ENCODE measurements at regions not wholly inside any gene's neighbourhood (a gene's known extent, or its start where the extent isn't known, plus 50 kb on each side); places are given as distances from the start of the nearest gene placed in this dataset.

GRCh38 chr16:79369796-79370195, 230.7 kb downstream of the MAF start:
- Mint-ChIP-seq H3K4me1 (ENCODE audit: low read depth, unreplicated experiment) (no peaks in the 10 kb centered on the region), H3K9me3 (ENCODE audit: unreplicated experiment) (no peaks in the 10 kb centered on the region), H3K4me3 (ENCODE audit: unreplicated experiment) (no peak overlapping the region), H3K27me3 (ENCODE audit: unreplicated experiment) (no peaks in the 10 kb centered on the region), H3K36me3 (ENCODE audit: unreplicated experiment) (no peaks in the 10 kb centered on the region), H3K27ac (ENCODE audit: unreplicated experiment) (no peak overlapping the region)
- DNase-seq = no peak
- TF ChIP-seq CTCF (IDR thresholded peaks at IDR 0.05; ENCODE audit: partially characterized antibody, unreplicated experiment) = no peak

- DNase-seq = no peak
- Mint-ChIP-seq H3K4me1 (ENCODE audit: low read depth, unreplicated experiment) (no peaks in the 10 kb centered on the region), H3K4me3 (ENCODE audit: unreplicated experiment) (no peak overlapping the region), H3K27ac (ENCODE audit: unreplicated experiment) (no peak overlapping the region), H3K36me3 (ENCODE audit: unreplicated experiment) (no peaks in the 10 kb centered on the region), H3K9me3 (ENCODE audit: unreplicated experiment) (no peaks in the 10 kb centered on the region), H3K27me3 (ENCODE audit: unreplicated experiment) (no peaks in the 10 kb centered on the region)
- TF ChIP-seq CTCF (IDR thresholded peaks at IDR 0.05; ENCODE audit: partially characterized antibody, unreplicated experiment) = no peak
Observed at GRCh38 chr16:79367822-79368221, 232.7 kb downstream of the MAF start.

- H3K36me3 Mint-ChIP-seq (ENCODE audit: unreplicated experiment) = no peaks in the 10 kb centered on the region
- TF ChIP-seq CTCF (IDR thresholded peaks at IDR 0.05; ENCODE audit: partially characterized antibody, unreplicated experiment) = no peak
- no peak overlapping the region for H3K4me3 Mint-ChIP-seq (ENCODE audit: unreplicated experiment)
- no peak for DNase-seq
- H3K27ac Mint-ChIP-seq (ENCODE audit: unreplicated experiment) = no peak overlapping the region
- H3K9me3 Mint-ChIP-seq (ENCODE audit: unreplicated experiment) = no peaks in the 10 kb centered on the region
- H3K27me3 Mint-ChIP-seq (ENCODE audit: unreplicated experiment) = no peaks in the 10 kb centered on the region
- H3K4me1 Mint-ChIP-seq (ENCODE audit: low read depth, unreplicated experiment) = no peaks in the 10 kb centered on the region
Observed at GRCh38 chr16:79366635-79367034, 233.9 kb downstream of the MAF start.

- H3K9me3 Mint-ChIP-seq (ENCODE audit: unreplicated experiment) = no peaks in the 10 kb centered on the region
- no peak for DNase-seq
- H3K36me3 Mint-ChIP-seq (ENCODE audit: unreplicated experiment) = no peaks in the 10 kb centered on the region
- H3K27ac Mint-ChIP-seq (ENCODE audit: unreplicated experiment) = no peak overlapping the region
- no peak for TF ChIP-seq CTCF (IDR thresholded peaks at IDR 0.05; ENCODE audit: partially characterized antibody, unreplicated experiment)
- no peaks in the 10 kb centered on the region for H3K27me3 Mint-ChIP-seq (ENCODE audit: unreplicated experiment)
- H3K4me1 Mint-ChIP-seq (ENCODE audit: low read depth, unreplicated experiment) = no peaks in the 10 kb centered on the region
- no peak overlapping the region for H3K4me3 Mint-ChIP-seq (ENCODE audit: unreplicated experiment)
Observed at GRCh38 chr16:79365702-79366101, 234.8 kb downstream of the MAF start.

GRCh38 chr16:79363484-79363883, 237.1 kb downstream of the MAF start:
- Mint-ChIP-seq H3K9me3 (ENCODE audit: unreplicated experiment) (no peaks in the 10 kb centered on the region), H3K27ac (ENCODE audit: unreplicated experiment) (no peak overlapping the region), H3K4me1 (ENCODE audit: low read depth, unreplicated experiment) (no peaks in the 10 kb centered on the region), H3K27me3 (ENCODE audit: unreplicated experiment) (no peaks in the 10 kb centered on the region), H3K36me3 (ENCODE audit: unreplicated experiment) (no peaks in the 10 kb centered on the region), H3K4me3 (ENCODE audit: unreplicated experiment) (no peak overlapping the region)
- no peak for TF ChIP-seq CTCF (IDR thresholded peaks at IDR 0.05; ENCODE audit: partially characterized antibody, unreplicated experiment)
- no peak for DNase-seq

Data from glutamatergic neuron (in vitro differentiated cells).